ENCODE measurements at regions not wholly inside any gene's neighbourhood (a gene's known extent, or its start where the extent isn't known, plus 50 kb on each side); places are given as distances from the start of the nearest gene placed in this dataset.
A peak's percentile ranks its signal among the peaks of the same experiment; 100 is the strongest.

- TF ChIP-seq RFXANK (CRISPR knock-in tag; IDR thresholded peaks at IDR 0.05) (no peak), ARHGAP35 (CRISPR knock-in tag; IDR thresholded peaks at IDR 0.05; ENCODE audit: borderline replicate concordance) (no peak), SP140L (CRISPR knock-in tag; IDR thresholded peaks at IDR 0.05; ENCODE audit: borderline replicate concordance) (no peak), ZNF251 (CRISPR knock-in tag; IDR thresholded peaks at IDR 0.05) (no peak), ZNF549 (CRISPR knock-in tag; IDR thresholded peaks at IDR 0.05) (no peak), MEF2D (CRISPR knock-in tag; IDR thresholded peaks at IDR 0.05) (no peak), FOXK2 (IDR thresholded peaks at IDR 0.05) (no peak), ATF3 (CRISPR knock-in tag; IDR thresholded peaks at IDR 0.05) (no peak), MTA3 (CRISPR knock-in tag; IDR thresholded peaks at IDR 0.05) (no peak), NCOA5 (CRISPR knock-in tag; IDR thresholded peaks at IDR 0.05) (no peak), ZFAT (CRISPR knock-in tag; conservative IDR thresholded peaks at IDR 0.05) (no peak), TCF7 (IDR thresholded peaks at IDR 0.05; ENCODE audit: low read depth) (no peak), WIZ (CRISPR knock-in tag; IDR thresholded peaks at IDR 0.05) (no peak), PAWR (CRISPR knock-in tag; IDR thresholded peaks at IDR 0.05; ENCODE audit: borderline replicate concordance) (no peak), HNF4A (CRISPR knock-in tag; IDR thresholded peaks at IDR 0.05) (peak; percentile 45; the same call in 1 of the 2 replicates), ZZZ3 (CRISPR knock-in tag; IDR thresholded peaks at IDR 0.05; ENCODE audit: borderline replicate concordance) (no peak), SRSF9 (IDR thresholded peaks at IDR 0.05; ENCODE audit: borderline replicate concordance, insufficient read depth, low read depth, low read length, poor library complexity, severe bottlenecking) (no peak), LCORL (IDR thresholded peaks at IDR 0.05) (no peak), LCORL (CRISPR knock-in tag; IDR thresholded peaks at IDR 0.05) (no peak), MIXL1 (CRISPR knock-in tag; IDR thresholded peaks at IDR 0.05) (peak; percentile 37; the same call in 1 of the 2 replicates), RAD51 (IDR thresholded peaks at IDR 0.05; ENCODE audit: borderline replicate concordance) (no peak), JUN (CRISPR knock-in tag; IDR thresholded peaks at IDR 0.05) (no peak), ZNF180 (CRISPR knock-in tag; IDR thresholded peaks at IDR 0.05; ENCODE audit: borderline replicate concordance, low read depth) (no peak), HMGXB4 (CRISPR knock-in tag; IDR thresholded peaks at IDR 0.05; ENCODE audit: borderline replicate concordance in 1 of 2, low read depth in 1 of 2) (no peak), ZNF564 (CRISPR knock-in tag; IDR thresholded peaks at IDR 0.05) (no peak), ZNF563 (CRISPR knock-in tag; IDR thresholded peaks at IDR 0.05) (no peak), FOXP1 (IDR thresholded peaks at IDR 0.05) (no peak), FOXP1 (CRISPR knock-in tag; IDR thresholded peaks at IDR 0.05) (no peak), SMARCC2 (IDR thresholded peaks at IDR 0.05) (no peak), CC2D1A (CRISPR knock-in tag; IDR thresholded peaks at IDR 0.05) (no peak), ATF1 (CRISPR knock-in tag; IDR thresholded peaks at IDR 0.05) (no peak)
Observed at GRCh38 chr4:56240554-56241174, 146.6 kb downstream of the AASDH start (continued).

All from HepG2 (cell line).